ENCODE measurements at regions not wholly inside any gene's neighbourhood (a gene's known extent, or its start where the extent isn't known, plus 50 kb on each side); places are given as distances from the start of the nearest gene placed in this dataset.

GRCh38 chr12:5200278-5201087, 156.8 kb downstream of the KCNA5 start:
- peak; percentile 41 for DNase-seq

GRCh38 chr12:5201554-5202218, 158.0 kb downstream of the KCNA5 start:
- no peak for DNase-seq

- DNase-seq, result no peak
These were observed 159.6 kb downstream of the KCNA5 start for GRCh38 chr12:5203274-5203673.

- DNase-seq, result no peak
These were observed 160.0 kb downstream of the KCNA5 start for GRCh38 chr12:5203720-5204119.

GRCh38 chr12:5204271-5204670, 160.6 kb downstream of the KCNA5 start:
- no peak for DNase-seq

GRCh38 chr12:5204831-5205230, 161.2 kb downstream of the KCNA5 start:
- DNase-seq, result no peak

- DNase-seq, result no peak
These were observed 162.9 kb downstream of the KCNA5 start for GRCh38 chr12:5206401-5207175.

GRCh38 chr12:5210179-5210922, 166.7 kb downstream of the KCNA5 start:
- DNase-seq, result no peak

- DNase-seq, result no peak
These were observed 167.2 kb downstream of the KCNA5 start for GRCh38 chr12:5210923-5211290.

GRCh38 chr12:5213336-5213735, 169.7 kb downstream of the KCNA5 start:
- no peak for DNase-seq

GRCh38 chr12:5213990-5214389, 170.3 kb downstream of the KCNA5 start:
- no peak for DNase-seq

GRCh38 chr12:5217936-5218335, 174.3 kb downstream of the KCNA5 start:
- DNase-seq, result no peak

- DNase-seq, result no peak
These were observed 176.4 kb downstream of the KCNA5 start for GRCh38 chr12:5220099-5220498.

- no peak for DNase-seq
These were observed 177.2 kb downstream of the KCNA5 start for GRCh38 chr12:5220835-5221234.

- DNase-seq, result no peak
These were observed 178.4 kb downstream of the KCNA5 start for GRCh38 chr12:5222011-5222461.

- DNase-seq, result no peak
These were observed 179.1 kb downstream of the KCNA5 start for GRCh38 chr12:5222729-5223128.

GRCh38 chr12:5223881-5224280, 180.2 kb downstream of the KCNA5 start:
- no peak for DNase-seq

GRCh38 chr12:5226581-5226980, 182.9 kb downstream of the KCNA5 start:
- no peak for DNase-seq

- DNase-seq, result no peak
These were observed 184.2 kb downstream of the KCNA5 start for GRCh38 chr12:5227708-5228373.

- peak; percentile 76 for DNase-seq
These were observed 186.5 kb downstream of the KCNA5 start for GRCh38 chr12:5230156-5230555.

GRCh38 chr12:5230861-5231260, 187.2 kb downstream of the KCNA5 start:
- DNase-seq, result no peak

GRCh38 chr12:5232291-5232690, 188.6 kb downstream of the KCNA5 start:
- peak; percentile 57 for DNase-seq
